A549 (cell line): ENCODE measurements at regions not wholly inside any gene's neighbourhood (a gene's known extent, or its start where the extent isn't known, plus 50 kb on each side); places are given as distances from the start of the nearest gene placed in this dataset.
A peak's percentile ranks its signal among the peaks of the same experiment; 100 is the strongest.

ENCODE experiments used
- ATAC-seq, 2 experiments: fragments of 200-7000 bp in 1 of 2; fragments of >200 bp in 1 of 2; cut with Nextera tagmentation in 1 of 2; cut with Tn5 transposase in 1 of 2; 3 replicates each; pipeline versions ENCODE4 v1.8.0 to v1.9.1; 2018 to 2020; ENCODE audit warnings: mild to moderate bottlenecking in 1 of 2, moderate library complexity in 1 of 2
- CTCF ChIA-PET: fragments of 300-600 bp; sonication (Branson Sonifier 250); formaldehyde crosslinking; extraction: SDS; loops from one replicate; lab custom pipeline; 2021; ENCODE audit warnings: antibody characterized with exemption, inconsistent platforms; lab: Yijun Ruan, JAX
- POLR2A ChIA-PET: fragments of 350-600 bp; formaldehyde crosslinking; extraction: SDS; loops from one replicate; lab custom pipeline; 2021; ENCODE audit warnings: antibody characterized with exemption, inconsistent platforms; lab: Yijun Ruan, JAX
- DNase-seq, 2 experiments: peaks; one replicate each; pipeline versions ENCODE4 v3.0.0 to v3.0.0-alpha.2; 2011 to 2016; ENCODE audit warnings: low read depth in 1 of 2, low spot score in 1 of 2
- FAIRE-seq: peaks from 2 replicates; lab custom pipeline; 2011; peaks lifted over from hg19 to GRCh38; lab: Jason Lieb, UNC
- H3K27ac ChIP-seq, 2 experiments: fragments of >200 bp; sonication (Bioruptor Twin); formaldehyde crosslinking; 3 replicates each; pipeline ENCODE4 v1.5.1; 2016 to 2017
- H3K4me1 ChIP-seq: fragments of >200 bp; sonication (Bioruptor Twin); formaldehyde crosslinking; 3 replicates; pipeline ENCODE4 v1.6.1; 2016
- H3K4me2 ChIP-seq: fragments of >200 bp; sonication (Bioruptor Twin); formaldehyde crosslinking; 3 replicates; pipeline ENCODE4 v1.6.1; 2016
- H3K4me3 ChIP-seq: fragments of >200 bp; sonication (Bioruptor Twin); formaldehyde crosslinking; 3 replicates; pipeline ENCODE4 v1.5.1; 2016
- H3K9me3 ChIP-seq: fragments of >200 bp; sonication (Bioruptor Twin); formaldehyde crosslinking; 3 replicates; pipeline ENCODE4 v1.6.1; 2016
- BHLHE40 ChIP-seq: IDR thresholded peaks from 2 replicates; pipeline ENCODE4 v1.6.1; 2012; ENCODE audit warnings: low read depth, low read length, inconsistent platforms
- CEBPB ChIP-seq, 2 experiments: fragments of >200 bp in 1 of 2; sonication (Bioruptor Twin) in 1 of 2; formaldehyde crosslinking in 1 of 2; IDR thresholded peaks; 2 replicates each; pipeline ENCODE4 v1.6.1; 2012 to 2016
- CHD2 ChIP-seq: fragments of 150-350 bp; IDR thresholded peaks from 2 replicates; pipeline ENCODE4 v1.6.1; 2014; ENCODE audit warnings: low read length; ENCODE audit not compliant: partially characterized antibody
- CHD4 ChIP-seq: fragments of 200-600 bp; sonication (generic); IDR thresholded peaks from 2 replicates; pipeline ENCODE4 v1.6.1; 2016; ENCODE audit warnings: antibody characterized with exemption, mild to moderate bottlenecking, borderline replicate concordance
- CTCF ChIP-seq: fragments of >200 bp; sonication (Bioruptor Twin); formaldehyde crosslinking; IDR thresholded peaks from 3 replicates; pipeline ENCODE4 v1.5.1; 2016
- EHMT2 ChIP-seq: fragments of 200-600 bp; sonication (generic); IDR thresholded peaks from 2 replicates; pipeline ENCODE4 v1.6.1; 2016; ENCODE audit warnings: antibody characterized with exemption, low read depth, mild to moderate bottlenecking, moderate library complexity
- FOXS1 ChIP-seq: fragments of 250-450 bp; sonication (Bioruptor Pico); IDR thresholded peaks from 2 replicates; pipeline ENCODE4 v1.5.0; 2020; ENCODE audit warnings: mild to moderate bottlenecking, moderate library complexity
- HOXA7 ChIP-seq: fragments of 250-450 bp; sonication (Bioruptor Pico); IDR thresholded peaks from 2 replicates; pipeline ENCODE4 v1.5.0; 2020; ENCODE audit warnings: mild to moderate bottlenecking, moderate library complexity
- JUNB ChIP-seq: fragments of >200 bp; sonication (Bioruptor Twin); formaldehyde crosslinking; IDR thresholded peaks from 2 replicates; pipeline ENCODE4 v1.6.1; 2016
- KDM1A ChIP-seq: fragments of 200-600 bp; sonication (generic); IDR thresholded peaks from 2 replicates; pipeline ENCODE4 v1.6.1; 2016; ENCODE audit warnings: low read depth, mild to moderate bottlenecking
- MAFK ChIP-seq: fragments of 450-650 bp; IDR thresholded peaks from 2 replicates; pipeline ENCODE4 v1.6.1; 2014; ENCODE audit not compliant: partially characterized antibody
- MAX ChIP-seq: IDR thresholded peaks from 2 replicates; pipeline ENCODE4 v1.6.1; 2012
- MYC ChIP-seq: IDR thresholded peaks from 2 replicates; pipeline ENCODE4 v1.6.1; 2012; ENCODE audit warnings: mild to moderate bottlenecking, inconsistent platforms, low read length, improper control_type of control experiment, borderline replicate concordance
- NFE2L2 ChIP-seq: fragments of 150-350 bp; conservative IDR thresholded peaks from 2 replicates; pipeline ENCODE4 v1.6.1; 2014; ENCODE audit warnings: low read length
- POLR2A ChIP-seq: IDR thresholded peaks from 2 replicates; pipeline ENCODE4 v1.6.1; 2012; ENCODE audit warnings: mild to moderate bottlenecking, low read length
- POLR2AphosphoS2 ChIP-seq: conservative IDR thresholded peaks from 2 replicates; pipeline ENCODE4 v1.6.1; 2012; ENCODE audit warnings: low read length, improper control_type of control experiment, inconsistent platforms
- REST ChIP-seq: fragments of 200-600 bp; sonication (generic); IDR thresholded peaks from 2 replicates; pipeline ENCODE4 v1.6.1; 2016; ENCODE audit warnings: antibody characterized with exemption, mild to moderate bottlenecking, moderate library complexity
- SREBF2 ChIP-seq: fragments of 450-650 bp; IDR thresholded peaks from 2 replicates; pipeline ENCODE4 v1.6.1; 2014; ENCODE audit warnings: mild to moderate bottlenecking, moderate library complexity
- ZC3H11A ChIP-seq: fragments of 450-650 bp; IDR thresholded peaks from 2 replicates; pipeline ENCODE4 v1.6.1; 2014; ENCODE audit warnings: antibody characterized with exemption, mild to moderate bottlenecking
- ZSCAN20 ChIP-seq: fragments of 250-450 bp; sonication (Bioruptor Pico); IDR thresholded peaks from 2 replicates; pipeline ENCODE4 v1.8.0; 2022; ENCODE audit warnings: mild to moderate bottlenecking, moderate library complexity
- WGBS: methylation state at CpG from one replicate; pipeline ENCODE4 v1.1.6; 2017; ENCODE audit errors: missing lambda C conversion rate; 5-methylcytosine and 5-hydroxymethylcytosine counted together
- TF ChIP-seq, protein P1 (sequence below): IDR thresholded peaks from 2 replicates; pipeline ENCODE4 v1.6.1; 2012; ENCODE audit warnings: low read depth, borderline replicate concordance
- TF ChIP-seq, protein P2 (sequence below): fragments of 250-450 bp; sonication (Bioruptor Pico); IDR thresholded peaks from 2 replicates; pipeline ENCODE4 v1.5.0; 2020; ENCODE audit warnings: low read depth, mild to moderate bottlenecking, moderate library complexity
- TF ChIP-seq, protein P3 (sequence below): fragments of 150-350 bp; IDR thresholded peaks from 2 replicates; pipeline ENCODE4 v1.6.1; 2014; ENCODE audit warnings: low read depth, mild to moderate bottlenecking, low read length
- TF ChIP-seq, protein P4 (sequence below): fragments of >200 bp; sonication (Bioruptor Twin); formaldehyde crosslinking; IDR thresholded peaks from 3 replicates; pipeline ENCODE4 v1.6.1; 2016

DNA sequence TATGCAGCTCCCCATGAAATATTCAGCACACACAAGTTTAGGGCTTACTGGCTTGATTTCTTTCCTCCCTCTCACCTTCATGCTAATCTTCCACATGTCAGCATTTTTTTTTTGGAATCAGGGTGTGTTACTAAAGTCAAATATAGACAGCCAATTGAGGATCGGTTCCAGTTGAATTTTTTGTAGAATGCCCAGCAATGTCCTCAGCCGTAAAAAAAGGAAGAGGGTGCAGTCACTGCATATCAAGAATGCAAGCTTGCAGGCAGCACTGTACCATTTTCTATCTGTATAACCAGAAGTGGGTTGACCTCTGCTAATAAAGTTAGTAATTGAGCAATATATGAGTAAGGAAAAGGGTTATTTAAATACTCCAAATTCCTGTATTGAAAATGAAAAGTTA, 51.4 kb upstream of the CHMP2B start:
- DNase-seq, result no peak
- FAIRE-seq, result no peak
- H3K4me3 ChIP-seq, result no peak overlapping the region
- no peak for TF ChIP-seq SREBF2
- TF ChIP-seq NFE2L2, result no peak
- TF ChIP-seq MAFK, result peak; percentile 65
- TF ChIP-seq, protein P1, sequence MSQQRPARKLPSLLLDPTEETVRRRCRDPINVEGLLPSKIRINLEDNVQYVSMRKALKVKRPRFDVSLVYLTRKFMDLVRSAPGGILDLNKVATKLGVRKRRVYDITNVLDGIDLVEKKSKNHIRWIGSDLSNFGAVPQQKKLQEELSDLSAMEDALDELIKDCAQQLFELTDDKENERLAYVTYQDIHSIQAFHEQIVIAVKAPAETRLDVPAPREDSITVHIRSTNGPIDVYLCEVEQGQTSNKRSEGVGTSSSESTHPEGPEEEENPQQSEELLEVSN, result no peak
- TF ChIP-seq JUNB, result no peak
- no peak for TF ChIP-seq MYC
- TF ChIP-seq, protein P2, sequence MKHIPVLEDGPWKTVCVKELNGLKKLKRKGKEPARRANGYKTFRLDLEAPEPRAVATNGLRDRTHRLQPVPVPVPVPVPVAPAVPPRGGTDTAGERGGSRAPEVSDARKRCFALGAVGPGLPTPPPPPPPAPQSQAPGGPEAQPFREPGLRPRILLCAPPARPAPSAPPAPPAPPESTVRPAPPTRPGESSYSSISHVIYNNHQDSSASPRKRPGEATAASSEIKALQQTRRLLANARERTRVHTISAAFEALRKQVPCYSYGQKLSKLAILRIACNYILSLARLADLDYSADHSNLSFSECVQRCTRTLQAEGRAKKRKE, result no peak
- no peak for TF ChIP-seq HOXA7
- H3K9me3 ChIP-seq, result no peaks in the 10 kb centered on the region
- H3K4me2 ChIP-seq, result no peak overlapping the region
- 86% methylated on average over 2 of the region's 2 CpGs for WGBS
- ATAC-seq, result no peak
- H3K4me1 ChIP-seq, result no peaks in the 10 kb centered on the region
- CTCF ChIA-PET, result interaction anchor here (0.6 to 1.6 kb wide), 2 partner anchors 8 to 70 kb away, joined by 3 read pairs; no protein-coding TSS in a partner anchor
- POLR2A ChIA-PET, result no interaction called here
- no peak overlapping the region for H3K27ac ChIP-seq

DNA sequence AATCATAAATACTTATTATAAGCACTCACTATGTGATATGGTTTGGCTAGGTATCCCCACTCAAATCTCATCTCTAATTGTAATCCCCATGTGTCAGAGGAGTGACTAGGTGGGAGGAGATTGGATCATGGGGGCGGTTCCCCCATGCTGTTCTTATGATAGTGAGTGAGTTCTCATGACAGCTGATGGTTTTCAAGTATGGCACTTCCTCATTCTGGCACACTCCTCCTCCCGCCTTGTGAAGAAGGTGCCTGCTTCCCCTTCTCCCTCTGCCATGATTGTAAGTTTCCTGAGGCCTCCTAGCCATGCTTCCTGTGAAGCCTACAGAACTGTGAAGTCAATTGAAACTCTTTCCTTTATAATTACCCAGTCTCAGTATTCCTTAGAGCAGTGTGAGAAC, 53.3 kb upstream of the CHMP2B start:
- H3K27ac ChIP-seq, result no peak overlapping the region
- 80% methylated on average over 2 of the region's 2 CpGs for WGBS
- DNase-seq (no peak), FAIRE-seq (no peak), ATAC-seq (no peak)
- ChIA-PET CTCF (no interaction called here), POLR2A (no interaction called here)
- H3K4me3 ChIP-seq, result no peak overlapping the region
- H3K4me1 ChIP-seq, result no peaks in the 10 kb centered on the region
- TF ChIP-seq CHD4 (no peak), FOXS1 (CRISPR knock-in tag) (no peak), CTCF (no peak), MAX (no peak), POLR2A (no peak), POLR2AphosphoS2 (no peak), EHMT2 (no peak), ZSCAN20 (no peak), CEBPB (IDR thresholded peaks at IDR 0.05) (no peak), REST (no peak), CHD2 (no peak), BHLHE40 (no peak), ZC3H11A (no peak), KDM1A (no peak)
- TF ChIP-seq, protein P3, sequence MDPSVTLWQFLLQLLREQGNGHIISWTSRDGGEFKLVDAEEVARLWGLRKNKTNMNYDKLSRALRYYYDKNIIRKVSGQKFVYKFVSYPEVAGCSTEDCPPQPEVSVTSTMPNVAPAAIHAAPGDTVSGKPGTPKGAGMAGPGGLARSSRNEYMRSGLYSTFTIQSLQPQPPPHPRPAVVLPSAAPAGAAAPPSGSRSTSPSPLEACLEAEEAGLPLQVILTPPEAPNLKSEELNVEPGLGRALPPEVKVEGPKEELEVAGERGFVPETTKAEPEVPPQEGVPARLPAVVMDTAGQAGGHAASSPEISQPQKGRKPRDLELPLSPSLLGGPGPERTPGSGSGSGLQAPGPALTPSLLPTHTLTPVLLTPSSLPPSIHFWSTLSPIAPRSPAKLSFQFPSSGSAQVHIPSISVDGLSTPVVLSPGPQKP, result no peak
- TF ChIP-seq, protein P4, sequence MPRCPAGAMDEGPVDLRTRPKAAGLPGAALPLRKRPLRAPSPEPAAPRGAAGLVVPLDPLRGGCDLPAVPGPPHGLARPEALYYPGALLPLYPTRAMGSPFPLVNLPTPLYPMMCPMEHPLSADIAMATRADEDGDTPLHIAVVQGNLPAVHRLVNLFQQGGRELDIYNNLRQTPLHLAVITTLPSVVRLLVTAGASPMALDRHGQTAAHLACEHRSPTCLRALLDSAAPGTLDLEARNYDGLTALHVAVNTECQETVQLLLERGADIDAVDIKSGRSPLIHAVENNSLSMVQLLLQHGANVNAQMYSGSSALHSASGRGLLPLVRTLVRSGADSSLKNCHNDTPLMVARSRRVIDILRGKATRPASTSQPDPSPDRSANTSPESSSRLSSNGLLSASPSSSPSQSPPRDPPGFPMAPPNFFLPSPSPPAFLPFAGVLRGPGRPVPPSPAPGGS, result no peak
- TF ChIP-seq, protein P1, result no peak
- no peaks in the 10 kb centered on the region for H3K9me3 ChIP-seq
- no peak overlapping the region for H3K4me2 ChIP-seq
